Tongue (tissue), 1 donor: ENCODE measurements at regions not wholly inside any gene's neighbourhood (a gene's known extent, or its start where the extent isn't known, plus 50 kb on each side); places are given as distances from the start of the nearest gene placed in this dataset.
"Not testable (repeated sequence)": the region's sequence is repeated elsewhere in the genome, so short reads cannot be mapped to it uniquely, and the experiment has no call there.

Experiments
- DNase-seq: peaks from one replicate; pipeline ENCODE4 v3.0.0-alpha.2; 2015

DNA sequence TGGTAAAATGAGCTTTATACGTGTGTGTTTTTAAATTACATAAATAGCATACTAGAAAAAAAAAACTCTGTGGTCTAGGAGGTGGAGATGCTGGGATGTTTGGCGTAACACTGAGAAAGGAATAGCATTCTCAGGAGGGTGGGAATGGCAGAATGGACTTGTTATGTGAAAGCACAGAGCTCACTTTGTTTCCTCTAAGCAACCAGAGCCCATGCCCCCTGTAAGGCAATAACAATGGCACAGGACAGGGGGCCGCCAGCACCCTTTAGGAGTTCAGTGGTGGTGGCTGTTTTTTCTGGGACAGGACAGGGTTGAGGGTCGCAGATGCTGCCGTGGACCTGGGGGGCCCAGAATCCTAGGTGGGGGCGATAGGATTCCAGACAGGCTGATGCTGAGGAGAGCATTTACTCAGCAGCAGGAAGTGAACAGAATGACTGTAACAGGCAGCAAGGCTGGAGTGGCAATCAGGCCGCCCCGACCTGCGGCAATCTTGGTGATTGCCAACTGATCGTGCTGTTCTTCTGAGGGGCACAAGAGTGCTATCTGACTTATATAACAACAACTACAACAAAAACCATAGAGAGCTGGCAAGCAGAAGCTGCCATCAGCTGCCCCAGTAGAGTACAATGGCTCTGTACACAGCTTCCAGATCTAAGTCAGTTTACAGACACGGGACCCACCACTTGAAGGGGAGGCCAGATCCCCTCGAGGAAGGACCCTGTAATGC is 160.4 kb downstream of the UACA start:
- no peak for DNase-seq

DNA sequence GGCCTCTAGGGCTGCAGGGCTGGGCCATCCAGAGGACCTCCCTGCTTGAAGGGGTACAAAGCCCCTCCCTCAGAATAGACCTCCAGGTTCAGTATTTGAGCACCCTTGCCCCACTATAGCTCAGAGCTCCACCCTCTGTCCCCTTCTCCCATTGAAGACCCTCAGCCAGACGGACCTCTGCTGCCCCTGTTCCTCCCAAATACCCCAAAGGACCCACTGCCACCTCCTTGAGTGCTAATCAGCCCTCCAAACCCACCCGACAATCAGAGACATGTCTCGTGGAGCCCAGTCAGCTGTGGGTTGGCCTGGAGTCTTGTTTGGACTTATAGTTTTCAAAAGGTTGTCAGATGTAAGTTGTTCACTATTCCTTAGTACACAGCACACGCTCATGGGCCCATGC is 161.1 kb downstream of the UACA start:
- DNase-seq = no peak

DNA sequence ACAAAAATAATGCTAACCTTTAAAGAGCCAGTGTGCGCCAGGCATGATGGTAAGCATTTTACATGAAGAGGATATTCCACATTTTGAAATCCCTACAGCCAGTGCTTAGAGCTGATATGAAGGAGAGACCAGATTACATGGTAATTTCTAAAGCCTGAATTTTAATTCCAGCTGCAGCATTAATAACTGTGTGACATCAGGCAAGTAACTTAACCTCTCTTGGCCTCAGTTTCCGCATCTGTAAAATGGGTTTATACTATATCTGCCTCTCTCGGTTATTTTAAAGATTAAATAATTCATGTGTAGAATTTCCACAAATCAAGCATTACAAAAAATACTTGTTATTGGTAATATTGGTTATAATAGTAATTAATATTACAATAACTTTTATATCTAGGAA is 165.4 kb downstream of the UACA start:
- no peak for DNase-seq

DNA sequence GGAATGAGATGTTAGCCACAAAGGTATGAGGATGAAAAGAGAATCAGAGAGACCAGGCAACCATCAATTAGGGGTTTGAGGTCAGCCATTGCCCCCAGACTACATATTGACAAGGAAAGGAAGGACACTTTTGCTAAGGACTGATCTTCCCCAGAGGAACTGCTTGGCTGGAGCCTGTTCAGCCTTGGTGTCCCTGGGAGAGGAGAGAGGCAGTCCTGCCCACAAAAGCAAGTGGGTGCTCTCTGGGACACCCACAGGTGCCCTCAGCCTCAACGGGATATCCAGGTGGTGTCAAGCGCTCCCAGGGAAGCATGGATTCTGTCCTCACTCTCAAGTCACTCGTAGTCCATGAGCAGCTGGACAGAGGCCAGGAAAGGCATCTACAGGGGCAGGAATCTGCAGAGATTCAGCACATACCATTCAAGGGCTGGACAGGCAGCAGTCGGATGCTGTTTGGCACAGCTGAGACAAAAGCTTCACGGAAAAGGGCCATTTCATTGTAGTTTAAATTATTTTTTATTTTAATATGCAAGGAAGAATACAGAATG is 166.2 kb downstream of the UACA start:
- DNase-seq = no peak

DNA sequence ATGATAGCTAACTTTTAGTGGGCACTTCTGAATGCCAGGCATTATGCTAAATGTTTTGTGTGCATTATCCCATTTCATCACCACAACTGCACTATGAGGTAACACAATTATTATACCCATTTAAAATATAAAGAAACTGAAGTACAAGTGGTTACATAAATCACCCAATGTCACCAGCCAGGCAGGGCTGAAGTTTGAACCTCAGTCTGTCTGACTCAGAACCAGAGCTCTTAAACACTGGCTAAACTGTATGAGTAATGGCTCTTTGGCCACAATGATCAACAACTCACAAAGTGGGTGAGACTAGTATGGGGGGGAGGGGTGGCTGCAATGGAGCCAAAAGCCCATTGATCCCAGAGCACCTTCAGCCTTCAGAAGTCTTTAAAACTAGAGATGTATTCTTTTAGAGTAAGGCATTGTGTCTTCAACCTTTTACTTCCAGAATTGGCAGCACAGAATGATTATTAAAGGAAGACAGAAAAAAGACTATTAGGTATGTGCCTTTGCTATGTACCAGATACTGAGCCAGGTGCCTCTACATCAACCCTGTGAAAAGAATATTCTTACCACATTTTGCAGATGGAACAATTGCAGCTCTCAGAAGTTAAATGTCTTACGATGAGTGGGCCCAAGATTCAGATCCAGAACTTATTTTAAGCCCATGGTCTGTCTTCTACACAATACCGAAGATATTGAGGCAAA is 166.9 kb downstream of the UACA start:
- no peak for DNase-seq

DNA sequence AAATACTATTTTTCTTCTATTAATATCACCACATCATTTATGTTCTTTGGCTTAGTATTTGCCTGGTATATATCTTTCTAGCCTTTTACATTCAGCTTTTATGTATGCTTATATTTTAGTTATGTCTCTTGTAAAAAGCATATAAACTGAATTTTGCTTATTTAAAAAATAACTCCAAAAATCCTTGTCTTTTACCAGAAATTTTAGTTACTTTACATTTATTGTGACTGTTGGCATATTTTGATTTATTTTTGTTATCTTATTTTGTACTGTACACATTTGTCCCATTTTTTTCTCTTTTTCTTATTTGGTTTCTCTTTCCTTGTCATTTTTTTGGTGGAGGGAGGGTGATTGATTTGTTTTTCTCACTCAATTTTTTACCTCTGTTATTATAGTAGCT is 169.6 kb downstream of the UACA start:
- DNase-seq = no peak

DNA sequence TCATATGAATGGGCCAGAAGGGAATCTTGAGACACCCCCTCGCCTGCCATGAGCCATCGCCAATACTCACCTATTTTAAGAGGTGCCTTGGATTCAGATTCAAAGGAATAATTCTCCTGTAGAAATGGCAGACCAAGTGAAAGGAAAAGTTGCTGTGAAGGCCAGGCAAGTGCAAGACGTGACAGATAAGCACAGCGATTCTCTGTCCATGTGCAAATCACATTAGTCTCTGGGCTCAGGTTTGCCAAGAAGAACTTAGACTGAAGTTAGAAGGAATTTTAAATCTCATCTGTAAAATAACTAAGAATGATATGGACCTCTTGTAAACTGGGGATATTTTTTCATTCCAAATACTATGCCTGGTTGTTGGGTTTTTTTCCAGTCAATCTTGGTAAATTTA is 173.6 kb downstream of the UACA start:
- DNase-seq = no peak

DNA sequence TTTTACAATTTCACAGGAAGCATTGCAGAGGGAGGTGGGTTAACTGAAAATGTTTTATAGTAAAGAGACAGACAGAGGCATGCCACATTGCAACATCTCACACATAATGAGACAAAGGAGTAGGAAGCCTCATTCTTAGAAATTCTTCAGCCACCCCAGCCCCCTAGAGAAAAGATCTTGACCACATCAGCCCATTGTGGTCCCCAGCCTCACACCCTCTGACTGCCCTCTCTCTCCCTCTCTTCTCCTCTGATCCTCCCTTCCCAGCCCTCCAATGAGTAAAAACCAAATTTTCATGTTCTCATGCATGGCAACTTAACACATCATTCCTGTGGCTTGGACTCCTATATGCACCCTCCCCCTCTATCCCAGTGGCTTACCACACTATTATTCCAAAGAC is 174.1 kb downstream of the UACA start:
- DNase-seq = no peak

DNA sequence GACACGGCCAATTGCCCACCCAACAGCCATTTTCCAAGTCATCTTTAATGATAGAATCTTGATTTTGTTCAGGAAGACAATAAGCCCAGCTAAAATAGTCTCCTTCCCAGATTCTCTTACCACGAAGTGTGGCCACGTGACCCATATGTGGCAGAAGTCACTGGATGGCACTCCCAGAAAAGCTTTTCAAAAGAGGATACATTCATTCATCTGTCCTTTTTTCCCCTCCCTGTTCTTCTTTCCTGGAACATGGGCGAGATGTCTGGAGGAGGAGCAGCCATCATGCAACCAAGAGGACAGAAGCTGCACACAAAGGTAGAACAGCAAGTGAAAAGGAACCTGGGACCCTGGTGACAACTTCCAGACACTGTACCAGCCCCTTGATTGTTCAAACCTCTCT is 174.7 kb downstream of the UACA start:
- DNase-seq = no peak

DNA sequence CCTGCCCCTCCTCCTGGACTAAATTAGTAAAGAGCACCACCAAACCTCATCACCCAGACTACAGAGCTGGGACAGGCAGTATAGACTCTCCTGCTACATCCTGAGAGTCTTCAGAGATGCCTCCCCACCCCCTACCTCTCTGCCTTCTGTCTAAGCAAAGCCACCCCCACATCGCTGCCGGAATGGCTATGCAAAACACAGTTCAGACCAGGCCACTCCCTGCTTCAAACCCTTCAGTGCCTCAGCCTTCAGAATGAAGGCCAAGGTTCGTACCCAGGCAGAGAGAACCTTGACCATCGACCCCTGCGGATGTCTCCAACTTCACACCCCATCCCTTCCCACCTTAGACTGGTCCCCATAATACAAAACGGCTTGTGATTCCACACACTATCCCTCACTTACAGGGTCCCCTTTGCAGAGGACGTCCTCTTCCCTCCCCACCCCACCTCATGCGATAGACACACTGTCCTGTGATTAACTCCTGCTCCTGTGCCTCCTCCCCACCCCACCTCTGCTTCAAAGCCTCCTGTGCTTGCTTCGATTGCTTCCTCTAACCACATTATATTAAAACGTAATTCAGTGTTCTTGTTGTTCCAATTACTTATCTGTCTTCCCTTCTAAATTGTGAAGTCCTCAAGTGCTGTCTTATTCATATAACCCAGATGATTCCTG is 175.3 kb downstream of the UACA start:
- no peak for DNase-seq

DNA sequence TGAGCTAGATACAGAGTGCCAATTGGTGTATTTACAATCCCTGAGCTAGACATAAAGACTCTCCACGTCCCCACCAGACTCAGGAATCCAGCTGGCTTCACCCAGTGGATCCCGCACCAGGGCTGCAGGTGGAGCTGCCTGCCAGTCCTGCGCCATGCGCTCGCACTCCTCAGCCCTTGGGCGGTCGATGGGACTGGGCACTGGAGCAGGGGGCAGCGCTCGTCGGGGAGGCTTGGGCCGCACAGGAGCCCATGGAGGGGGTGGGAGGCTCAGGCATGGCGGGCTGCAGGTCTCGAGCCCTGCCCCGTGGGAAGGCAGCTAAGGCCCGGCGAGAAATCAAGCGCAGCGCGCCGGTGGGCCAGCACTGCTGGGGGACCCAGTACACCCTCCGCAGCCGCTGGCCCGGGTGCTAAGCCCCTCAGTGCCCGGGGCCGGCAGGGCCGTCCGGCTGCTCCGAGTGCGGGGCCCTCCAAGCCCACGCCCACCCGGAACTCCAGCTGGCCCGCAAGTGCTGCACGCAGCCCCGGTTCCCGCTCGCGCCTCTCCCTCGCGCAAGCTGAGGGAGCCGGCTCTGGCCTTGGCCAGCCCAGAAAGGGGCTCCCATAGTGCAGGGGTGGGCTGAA is 176.2 kb downstream of the UACA start:
- not testable (repeated sequence) for DNase-seq

DNA sequence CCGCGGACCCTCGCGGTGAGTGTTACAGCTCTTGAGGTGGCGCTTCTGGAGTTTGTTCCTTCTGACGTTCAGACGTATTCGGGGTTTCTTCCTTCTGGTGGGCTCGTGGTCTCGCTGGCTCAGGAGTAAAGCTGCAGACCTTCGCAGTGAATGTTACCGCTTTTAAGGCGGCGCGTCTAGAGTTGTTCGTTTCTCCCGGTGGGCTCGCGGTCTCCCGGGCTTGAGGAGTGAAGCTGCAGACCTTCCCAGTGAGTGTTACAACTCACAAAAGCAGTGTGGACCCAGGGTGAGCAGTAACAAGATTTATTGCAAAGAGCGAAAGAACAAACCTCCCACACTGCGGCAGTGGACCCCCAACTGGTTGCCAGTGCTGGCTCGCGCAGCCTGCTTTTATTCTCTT is 177.1 kb downstream of the UACA start:
- DNase-seq = no peak

DNA sequence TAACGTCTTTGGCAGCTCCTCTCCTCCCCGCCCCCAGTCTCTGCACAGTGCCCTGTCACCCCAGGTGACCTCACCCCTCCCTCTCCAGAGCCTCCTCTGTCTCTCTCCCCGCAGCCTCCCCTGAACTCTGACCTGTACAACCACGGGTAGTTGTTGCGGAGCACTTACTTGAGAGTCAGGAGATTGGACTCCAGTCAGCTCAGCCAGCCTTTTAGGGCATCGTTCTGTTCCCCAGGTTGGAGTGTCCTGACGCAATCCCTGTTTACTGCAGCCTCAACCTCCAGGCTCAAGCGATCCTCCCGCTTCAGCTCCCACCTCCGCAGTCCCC is 177.7 kb downstream of the UACA start:
- no peak for DNase-seq

DNA sequence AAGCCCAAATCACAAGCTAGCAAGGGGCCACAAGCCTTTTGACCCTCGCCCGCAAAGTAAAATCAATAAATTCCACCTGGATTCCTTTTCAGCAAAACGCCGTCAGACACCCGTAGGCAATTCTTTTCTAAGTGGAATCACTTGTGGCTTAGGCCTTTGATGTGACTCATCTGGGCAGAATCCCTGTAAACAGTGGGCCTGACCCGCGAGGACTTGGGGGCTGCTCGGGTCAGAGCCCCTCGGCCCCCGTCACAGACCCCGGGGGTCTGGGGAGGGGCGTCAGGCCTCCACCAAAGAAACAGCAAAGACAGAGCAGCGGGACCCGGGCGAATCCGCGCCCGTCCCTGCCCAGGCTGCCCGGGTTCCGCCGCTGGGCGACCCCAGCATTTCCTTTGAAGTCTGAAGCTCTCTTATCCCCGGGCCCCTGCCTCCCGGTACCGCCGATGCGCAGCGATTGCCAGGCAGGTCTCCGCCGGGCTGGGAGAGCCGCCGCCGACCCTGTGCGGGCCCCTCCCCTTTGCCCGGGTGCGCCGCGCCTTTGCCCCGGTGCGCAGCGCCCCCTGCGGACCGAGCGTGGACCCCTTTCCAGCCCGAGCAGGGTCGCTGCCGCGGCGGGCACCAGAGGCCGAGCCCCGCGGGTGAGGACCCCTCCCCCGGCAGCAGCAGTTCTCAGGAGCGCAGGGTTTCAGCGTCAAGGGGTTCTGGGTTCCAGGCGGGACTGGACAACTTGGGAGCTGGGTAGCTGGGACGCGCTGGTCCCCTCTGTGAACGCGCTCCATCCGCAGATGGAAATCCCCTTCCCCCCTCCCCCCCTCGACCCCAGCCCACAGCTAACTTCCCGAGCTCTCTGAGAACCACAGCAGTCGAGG is 178.3 kb downstream of the UACA start:
- peak; percentile 41 for DNase-seq

DNA sequence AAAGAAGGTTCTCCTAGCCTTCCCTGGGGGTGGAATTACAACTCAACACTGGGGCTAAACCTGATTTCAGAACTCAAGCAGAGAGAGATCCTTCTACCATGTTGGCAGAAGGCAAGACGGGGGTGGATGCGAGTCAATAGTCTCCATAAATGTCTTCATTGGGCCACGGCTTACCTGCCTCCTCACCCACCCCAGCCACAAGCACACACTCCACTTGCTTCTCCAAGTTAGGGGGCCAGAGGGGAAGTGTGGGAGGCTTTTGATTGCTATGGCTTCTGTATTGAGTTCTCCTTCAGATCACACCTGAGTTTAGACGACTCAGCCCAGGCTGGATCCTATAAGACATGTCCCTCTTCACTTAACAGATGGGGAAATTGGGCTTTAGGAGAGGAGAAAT is 178.9 kb downstream of the UACA start:
- no peak for DNase-seq

DNA sequence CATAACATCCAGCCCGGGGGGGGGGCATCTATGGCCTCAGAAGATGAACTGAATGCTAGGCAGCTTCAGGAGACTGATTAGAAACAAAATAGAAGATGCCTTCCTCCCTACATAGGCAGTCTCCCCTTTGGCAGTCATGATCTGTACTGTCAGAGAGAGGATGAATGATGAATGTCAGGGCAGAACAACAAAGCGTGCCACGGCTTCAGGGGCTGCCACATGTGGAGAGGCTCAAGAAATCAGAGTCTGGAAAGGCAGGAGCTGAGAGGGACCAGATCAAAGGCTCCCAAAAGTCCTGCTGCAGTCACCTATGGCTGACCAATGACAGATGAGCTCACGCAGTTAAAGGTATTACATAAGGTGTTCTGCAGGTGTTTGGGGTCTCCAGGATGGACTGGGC is 180.4 kb downstream of the UACA start:
- DNase-seq = no peak

DNA sequence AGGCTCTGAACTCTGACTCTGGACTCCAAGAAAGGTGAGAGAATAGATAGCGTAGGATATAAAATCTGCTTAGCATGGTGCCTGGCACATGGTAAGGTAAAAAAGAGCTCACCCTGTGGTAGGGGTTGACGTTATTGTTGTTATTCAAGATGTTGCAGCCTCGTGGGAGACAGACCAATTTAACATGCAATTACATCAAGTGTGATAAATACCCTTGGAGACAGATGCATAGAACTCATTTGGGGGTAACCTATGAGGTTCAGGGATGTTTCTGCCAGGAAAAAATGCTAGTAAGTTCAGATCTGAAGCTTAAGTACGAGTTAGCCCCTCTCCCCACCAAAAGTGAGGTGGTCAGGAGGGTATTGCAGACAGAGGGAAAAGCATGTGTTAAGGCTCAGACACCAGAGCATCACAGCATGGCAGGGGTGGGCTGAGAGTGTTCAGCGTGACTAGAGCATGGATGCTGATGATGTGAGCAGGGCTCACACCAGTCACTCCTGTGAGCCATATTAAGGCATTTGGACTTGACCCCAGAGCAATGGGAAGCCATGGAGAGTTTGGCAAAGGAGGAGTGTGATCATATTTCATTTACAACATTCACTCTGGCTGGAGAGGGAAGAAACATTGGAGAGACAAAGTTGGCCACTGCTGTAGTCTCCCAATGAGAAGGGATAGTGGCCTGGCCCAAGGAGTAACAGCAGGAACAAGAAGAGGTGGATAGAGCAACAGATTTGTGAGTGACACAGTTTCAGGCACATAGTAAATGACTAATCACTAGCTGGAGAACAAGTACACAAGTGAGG is 181.0 kb downstream of the UACA start:
- DNase-seq = peak; percentile 61

DNA sequence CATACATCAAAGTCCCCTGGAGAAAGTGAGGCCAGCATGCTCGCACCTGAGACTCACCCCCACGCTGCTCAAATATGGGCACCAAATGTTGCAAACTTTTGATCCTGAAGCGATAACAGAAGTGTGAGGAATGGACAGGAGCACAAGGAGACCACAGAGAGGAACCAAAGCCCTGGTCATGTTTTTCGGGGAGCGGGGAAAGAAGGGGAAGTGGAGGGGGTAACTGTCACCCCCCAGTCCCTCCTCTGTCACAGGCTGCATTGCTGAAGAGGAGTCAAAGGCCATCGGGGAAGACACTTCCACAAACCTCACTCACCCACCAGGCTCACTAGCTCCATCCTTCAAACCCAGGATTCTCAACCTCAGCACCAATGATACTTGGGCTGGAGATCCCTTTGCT is 182.4 kb downstream of the UACA start:
- DNase-seq = no peak

DNA sequence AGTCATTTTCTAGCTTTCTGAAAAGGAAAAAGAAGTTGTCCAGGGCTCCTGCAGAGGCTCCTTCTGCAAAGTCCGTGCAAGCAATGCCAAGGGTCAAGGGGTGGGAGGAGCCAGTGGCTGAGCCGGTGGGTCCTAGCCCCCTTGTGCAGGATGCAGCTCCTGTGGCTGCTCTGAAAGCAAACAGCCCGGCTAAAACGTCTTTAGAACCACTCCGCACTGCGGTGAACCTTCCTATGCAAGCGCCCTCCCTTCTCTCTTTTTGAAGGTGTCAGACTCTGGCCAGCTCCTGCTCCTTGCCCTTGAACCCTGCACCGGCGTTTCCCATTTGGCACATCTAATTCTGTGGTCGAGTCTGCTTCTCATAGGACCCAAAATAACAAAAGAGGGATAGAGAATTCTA is 183.1 kb downstream of the UACA start:
- no peak for DNase-seq

DNA sequence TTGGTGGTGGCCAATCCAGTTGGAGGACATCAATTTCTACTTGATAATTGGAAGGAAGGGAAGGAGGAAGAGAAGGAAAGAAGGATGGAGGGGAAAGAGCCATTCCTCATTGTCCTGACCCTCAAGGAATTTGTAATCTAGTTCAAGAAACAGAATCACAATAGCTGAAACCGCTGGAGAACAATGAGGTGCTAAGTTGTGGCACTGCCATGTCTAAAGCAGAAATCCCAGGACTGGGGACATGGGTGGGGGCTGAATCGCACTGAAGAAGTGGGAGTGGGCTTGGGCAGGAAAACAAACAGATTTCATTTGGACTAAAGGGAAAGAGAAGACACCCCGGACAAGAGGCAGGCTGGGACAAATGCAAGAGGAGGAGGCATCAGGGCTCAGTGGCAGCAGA is 183.6 kb downstream of the UACA start:
- no peak for DNase-seq

DNA sequence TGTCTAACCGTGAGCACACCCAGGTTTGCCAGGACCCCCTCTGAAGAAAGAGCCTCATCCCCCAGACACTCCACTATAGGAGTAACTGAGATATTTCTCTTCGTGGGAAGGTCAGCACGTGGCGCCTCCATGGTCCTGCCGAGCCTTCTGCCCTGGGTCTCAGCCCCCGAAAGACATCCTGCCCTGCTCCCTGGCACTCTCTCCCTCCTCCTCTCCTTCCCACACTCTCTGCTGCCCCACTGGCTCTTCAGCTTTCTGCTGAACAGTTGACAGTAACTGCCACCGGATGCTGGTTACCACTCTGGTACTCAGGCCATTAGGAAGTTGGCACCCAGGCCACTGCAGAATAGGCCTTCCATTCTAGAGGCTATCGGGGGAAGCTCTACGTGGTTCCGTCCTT is 185.2 kb downstream of the UACA start:
- DNase-seq = no peak
